ENCODE measurements at regions not wholly inside any gene's neighbourhood (a gene's known extent, or its start where the extent isn't known, plus 50 kb on each side); places are given as distances from the start of the nearest gene placed in this dataset.
A peak's percentile ranks its signal among the peaks of the same experiment; 100 is the strongest.

GRCh38 chr13:40145139-40145538 is 489.7 kb downstream of the COG6 start:
- H3K4me2 ChIP-seq (ENCODE audit: low read length): no peak overlapping the region
- no peaks in the 10 kb centered on the region for H4K20me1 ChIP-seq (ENCODE audit: insufficient read depth, low read length)
- H3K9ac ChIP-seq (ENCODE audit: low read length): no peak overlapping the region
- H3K79me2 ChIP-seq (ENCODE audit: insufficient read depth, low read length): no peaks in the 10 kb centered on the region
- no peak overlapping the region for H2AFZ ChIP-seq (ENCODE audit: low read length)
- H3K27me3 ChIP-seq (ENCODE audit: insufficient read depth, low read length): no peaks in the 10 kb centered on the region
- H3K4me1 ChIP-seq (ENCODE audit: insufficient read depth, low read length, severe bottlenecking): peaks cover 55% of the 10 kb centered on the region
- H3K4me3 ChIP-seq (ENCODE audit: low read depth, low read length, poor library complexity, severe bottlenecking): no peak overlapping the region
- TF ChIP-seq EZH2 (IDR thresholded peaks at IDR 0.05; ENCODE audit: borderline replicate concordance, low read length) (no peak), CTCF (IDR thresholded peaks at IDR 0.05; ENCODE audit: low read length) (no peak)
- H3K27ac ChIP-seq (ENCODE audit: low read depth, low read length, poor library complexity, severe bottlenecking): no peak overlapping the region
- no peaks in the 10 kb centered on the region for H3F3A ChIP-seq (ENCODE audit: insufficient read depth, low read length)
- no peaks in the 10 kb centered on the region for H3K36me3 ChIP-seq (ENCODE audit: insufficient read depth, low read length)
- no peaks in the 10 kb centered on the region for H3K9me3 ChIP-seq (ENCODE audit: low read length)
- H3K9me2 ChIP-seq (ENCODE audit: low read depth, low read length): no peaks in the 10 kb centered on the region

GRCh38 chr13:40146063-40146462 is 490.6 kb downstream of the COG6 start:
- no peak overlapping the region; the same call in 1 of the 2 replicates for H3K4me2 ChIP-seq (ENCODE audit: low read length)
- no peaks in the 10 kb centered on the region for H3F3A ChIP-seq (ENCODE audit: insufficient read depth, low read length)
- H3K9me2 ChIP-seq (ENCODE audit: low read depth, low read length): no peaks in the 10 kb centered on the region
- no peaks in the 10 kb centered on the region for H3K9me3 ChIP-seq (ENCODE audit: low read length)
- H3K27ac ChIP-seq (ENCODE audit: low read depth, low read length, poor library complexity, severe bottlenecking): no peak overlapping the region
- H3K4me1 ChIP-seq (ENCODE audit: insufficient read depth, low read length, severe bottlenecking): peaks cover 55% of the 10 kb centered on the region
- H3K79me2 ChIP-seq (ENCODE audit: insufficient read depth, low read length): no peaks in the 10 kb centered on the region
- H4K20me1 ChIP-seq (ENCODE audit: insufficient read depth, low read length): no peaks in the 10 kb centered on the region
- H2AFZ ChIP-seq (ENCODE audit: low read length): no peak overlapping the region
- no peaks in the 10 kb centered on the region for H3K36me3 ChIP-seq (ENCODE audit: insufficient read depth, low read length)
- no peak overlapping the region for H3K4me3 ChIP-seq (ENCODE audit: low read depth, low read length, poor library complexity, severe bottlenecking)
- H3K27me3 ChIP-seq (ENCODE audit: insufficient read depth, low read length): no peaks in the 10 kb centered on the region
- no peak overlapping the region for H3K9ac ChIP-seq (ENCODE audit: low read length)
- TF ChIP-seq CTCF (IDR thresholded peaks at IDR 0.05; ENCODE audit: low read length): peak; percentile 29
- TF ChIP-seq EZH2 (IDR thresholded peaks at IDR 0.05; ENCODE audit: borderline replicate concordance, low read length): no peak

- Histone ChIP-seq H3K36me3 (ENCODE audit: insufficient read depth, low read length) (no peaks in the 10 kb centered on the region), H3K9ac (ENCODE audit: low read length) (no peak overlapping the region), H2AFZ (ENCODE audit: low read length) (no peak overlapping the region)
These were observed 491.2 kb downstream of the COG6 start for GRCh38 chr13:40146611-40147117.

More at GRCh38 chr13:40146611-40147117, 491.2 kb downstream of the COG6 start:
- no peaks in the 10 kb centered on the region for H3K79me2 ChIP-seq (ENCODE audit: insufficient read depth, low read length)
- H3K9me3 ChIP-seq (ENCODE audit: low read length): no peaks in the 10 kb centered on the region
- no peak overlapping the region for H3K4me3 ChIP-seq (ENCODE audit: low read depth, low read length, poor library complexity, severe bottlenecking)
- H3K27ac ChIP-seq (ENCODE audit: low read depth, low read length, poor library complexity, severe bottlenecking): no peak overlapping the region
- no peaks in the 10 kb centered on the region for H3K27me3 ChIP-seq (ENCODE audit: insufficient read depth, low read length)
- H4K20me1 ChIP-seq (ENCODE audit: insufficient read depth, low read length): no peaks in the 10 kb centered on the region
- no peak overlapping the region; the same call in 1 of the 2 replicates for H3K4me2 ChIP-seq (ENCODE audit: low read length)
- H3K4me1 ChIP-seq (ENCODE audit: insufficient read depth, low read length, severe bottlenecking): peaks cover 56% of the 10 kb centered on the region
- no peak for TF ChIP-seq EZH2 (IDR thresholded peaks at IDR 0.05; ENCODE audit: borderline replicate concordance, low read length)
- no peak for TF ChIP-seq CTCF (IDR thresholded peaks at IDR 0.05; ENCODE audit: low read length)
- no peaks in the 10 kb centered on the region for H3K9me2 ChIP-seq (ENCODE audit: low read depth, low read length)
- no peaks in the 10 kb centered on the region for H3F3A ChIP-seq (ENCODE audit: insufficient read depth, low read length)
